ENCODE measurements at regions not wholly inside any gene's neighbourhood (a gene's known extent, or its start where the extent isn't known, plus 50 kb on each side); places are given as distances from the start of the nearest gene placed in this dataset.

- H3K4me3 ChIP-seq (ENCODE audit: low read depth, low read length): no peak overlapping the region
- TF ChIP-seq CTCF (IDR thresholded peaks at IDR 0.05; ENCODE audit: low read depth, low read length): no peak
These were observed 201.6 kb downstream of the PRDM2 start for GRCh38 chr1:13901597-13901996.

GRCh38 chr1:13908128-13908527 lies 208.1 kb downstream of the PRDM2 start:
- H3K4me3 ChIP-seq (ENCODE audit: low read depth, low read length): no peak overlapping the region
- no peak for TF ChIP-seq CTCF (IDR thresholded peaks at IDR 0.05; ENCODE audit: low read depth, low read length)

GRCh38 chr1:13911697-13912619 lies 212.0 kb downstream of the PRDM2 start:
- no peak overlapping the region for H3K4me3 ChIP-seq (ENCODE audit: low read depth, low read length)
- no peak for TF ChIP-seq CTCF (IDR thresholded peaks at IDR 0.05; ENCODE audit: low read depth, low read length)

GRCh38 chr1:13913396-13913795 lies 213.4 kb downstream of the PRDM2 start:
- no peak for TF ChIP-seq CTCF (IDR thresholded peaks at IDR 0.05; ENCODE audit: low read depth, low read length)
- no peak overlapping the region for H3K4me3 ChIP-seq (ENCODE audit: low read depth, low read length)

GRCh38 chr1:13916530-13916929 lies 216.5 kb downstream of the PRDM2 start:
- TF ChIP-seq CTCF (IDR thresholded peaks at IDR 0.05; ENCODE audit: low read depth, low read length): no peak
- H3K4me3 ChIP-seq (ENCODE audit: low read depth, low read length): no peak overlapping the region

GRCh38 chr1:13917607-13918006 lies 217.6 kb downstream of the PRDM2 start:
- H3K4me3 ChIP-seq (ENCODE audit: low read depth, low read length): no peak overlapping the region
- no peak for TF ChIP-seq CTCF (IDR thresholded peaks at IDR 0.05; ENCODE audit: low read depth, low read length)

GRCh38 chr1:13918862-13919261 lies 218.9 kb downstream of the PRDM2 start:
- no peak for TF ChIP-seq CTCF (IDR thresholded peaks at IDR 0.05; ENCODE audit: low read depth, low read length)
- H3K4me3 ChIP-seq (ENCODE audit: low read depth, low read length): no peak overlapping the region
